NCI-H146 treated with DMSO at 0.1 percent for 48 hours (cell line): ENCODE measurements at regions not wholly inside any gene's neighbourhood (a gene's known extent, or its start where the extent isn't known, plus 50 kb on each side); places are given as distances from the start of the nearest gene placed in this dataset.
"Not testable (repeated sequence)": the region's sequence is repeated elsewhere in the genome, so short reads cannot be mapped to it uniquely, and the experiment has no call there.

Source experiments
- DNase-seq: peaks from one replicate; lab custom pipeline; 2025; ENCODE audit not compliant: unreplicated experiment; lab: John Stamatoyannopoulos, UW

- no peak for DNase-seq
Measured at GRCh38 chr4:126468144-126468543, 1153.4 kb downstream of the FAT4 start.

- no peak for DNase-seq
Measured at GRCh38 chr4:126470862-126471261, 1156.1 kb downstream of the FAT4 start.

GRCh38 chr4:126475730-126476129 is 1157.0 kb upstream of the INTU start:
- DNase-seq = no peak

GRCh38 chr4:126479709-126480108 is 1153.0 kb upstream of the INTU start:
- no peak for DNase-seq

- no peak for DNase-seq
Measured at GRCh38 chr4:126482311-126482710, 1150.4 kb upstream of the INTU start.

- no peak for DNase-seq
Measured at GRCh38 chr4:126486377-126486776, 1146.4 kb upstream of the INTU start.

- DNase-seq = no peak
Measured at GRCh38 chr4:126489826-126490463, 1142.8 kb upstream of the INTU start.

GRCh38 chr4:126495163-126495752 is 1137.5 kb upstream of the INTU start:
- DNase-seq = no peak

- DNase-seq = no peak
Measured at GRCh38 chr4:126512979-126513378, 1119.8 kb upstream of the INTU start.

GRCh38 chr4:126513596-126513995 is 1119.2 kb upstream of the INTU start:
- DNase-seq = no peak

- no peak for DNase-seq
Measured at GRCh38 chr4:126520731-126521130, 1112.0 kb upstream of the INTU start.

- not testable (repeated sequence) for DNase-seq
Measured at GRCh38 chr4:126525400-126525799, 1107.4 kb upstream of the INTU start.

GRCh38 chr4:126526335-126526734 is 1106.4 kb upstream of the INTU start:
- DNase-seq = no peak

GRCh38 chr4:126529997-126530396 is 1102.8 kb upstream of the INTU start:
- no peak for DNase-seq

GRCh38 chr4:126530996-126531585 is 1101.7 kb upstream of the INTU start:
- DNase-seq = no peak

- DNase-seq = no peak
Measured at GRCh38 chr4:126532527-126532926, 1100.2 kb upstream of the INTU start.

GRCh38 chr4:126533146-126533805 is 1099.5 kb upstream of the INTU start:
- no peak for DNase-seq

- DNase-seq = no peak
Measured at GRCh38 chr4:126539771-126540170, 1093.0 kb upstream of the INTU start.

- DNase-seq = no peak
Measured at GRCh38 chr4:126541820-126542219, 1090.9 kb upstream of the INTU start.

- no peak for DNase-seq
Measured at GRCh38 chr4:126544276-126544675, 1088.5 kb upstream of the INTU start.

GRCh38 chr4:126546197-126546596 is 1086.6 kb upstream of the INTU start:
- not testable (repeated sequence) for DNase-seq

GRCh38 chr4:126547352-126547751 is 1085.4 kb upstream of the INTU start:
- no peak for DNase-seq
